MCF 10A (cell line): ENCODE measurements at regions not wholly inside any gene's neighbourhood (a gene's known extent, or its start where the extent isn't known, plus 50 kb on each side); places are given as distances from the start of the nearest gene placed in this dataset.

Experiments
- BruUV-seq: library from RNA; stranded (reverse); fragments of 400-500 nt; replicated peaks from 2 replicates; lab custom pipeline; 2021; lab: Mats Ljungman, UMichigan
- CTCF ChIA-PET: fragments of 300-600 bp; sonication (Branson Sonifier 250); formaldehyde crosslinking; extraction: SDS; loops from one replicate; lab custom pipeline; 2021; ENCODE audit warnings: antibody characterized with exemption, inconsistent platforms; lab: Yijun Ruan, JAX
- POLR2A ChIA-PET: fragments of 300-600, 350-650 bp; sonication (Branson Sonifier 250); formaldehyde crosslinking; extraction: SDS; loops from one replicate; lab custom pipeline; 2020; ENCODE audit warnings: antibody characterized with exemption, inconsistent platforms; lab: Yijun Ruan, JAX
- DNase-seq: peaks from one replicate; pipeline ENCODE4 v3.0.0-alpha.2; 2018; ENCODE audit not compliant: unreplicated experiment
- H3K27ac Mint-ChIP-seq: one replicate; pipeline ENCODE4 v1.8.0; 2022; ENCODE audit warnings: mild to moderate bottlenecking, low read depth, mixed read lengths; ENCODE audit not compliant: unreplicated experiment
- H3K27me3 Mint-ChIP-seq: one replicate; pipeline ENCODE4 v1.8.0; 2022; ENCODE audit warnings: mixed read lengths; ENCODE audit not compliant: insufficient read depth, unreplicated experiment
- H3K36me3 Mint-ChIP-seq: one replicate; pipeline ENCODE4 v1.8.0; 2022; ENCODE audit warnings: mild to moderate bottlenecking, moderate library complexity, mixed read lengths; ENCODE audit not compliant: insufficient read depth, unreplicated experiment
- H3K4me1 Mint-ChIP-seq: one replicate; pipeline ENCODE4 v1.8.0; 2022; ENCODE audit warnings: mixed read lengths; ENCODE audit not compliant: insufficient read depth, unreplicated experiment
- H3K4me3 Mint-ChIP-seq: one replicate; pipeline ENCODE4 v1.8.0; 2022; ENCODE audit warnings: mild to moderate bottlenecking, moderate library complexity, mixed read lengths; ENCODE audit not compliant: unreplicated experiment
- H3K9me3 Mint-ChIP-seq: one replicate; pipeline ENCODE4 v1.8.0; 2022; ENCODE audit warnings: mixed read lengths; ENCODE audit not compliant: unreplicated experiment
- intact Hi-C: fragments of 100-400 bp; cut with micrococcal nuclease; formaldehyde crosslinking; loops from 2 replicates; pipeline ENCODE4 v1.14.1; 2022
- TF ChIP-seq, protein P1 (sequence below): fragments of 200-600 bp; IDR thresholded peaks from one replicate; pipeline ENCODE4 v1.8.0; 2022; ENCODE audit warnings: antibody characterized with exemption, mild to moderate bottlenecking; ENCODE audit not compliant: unreplicated experiment

DNA sequence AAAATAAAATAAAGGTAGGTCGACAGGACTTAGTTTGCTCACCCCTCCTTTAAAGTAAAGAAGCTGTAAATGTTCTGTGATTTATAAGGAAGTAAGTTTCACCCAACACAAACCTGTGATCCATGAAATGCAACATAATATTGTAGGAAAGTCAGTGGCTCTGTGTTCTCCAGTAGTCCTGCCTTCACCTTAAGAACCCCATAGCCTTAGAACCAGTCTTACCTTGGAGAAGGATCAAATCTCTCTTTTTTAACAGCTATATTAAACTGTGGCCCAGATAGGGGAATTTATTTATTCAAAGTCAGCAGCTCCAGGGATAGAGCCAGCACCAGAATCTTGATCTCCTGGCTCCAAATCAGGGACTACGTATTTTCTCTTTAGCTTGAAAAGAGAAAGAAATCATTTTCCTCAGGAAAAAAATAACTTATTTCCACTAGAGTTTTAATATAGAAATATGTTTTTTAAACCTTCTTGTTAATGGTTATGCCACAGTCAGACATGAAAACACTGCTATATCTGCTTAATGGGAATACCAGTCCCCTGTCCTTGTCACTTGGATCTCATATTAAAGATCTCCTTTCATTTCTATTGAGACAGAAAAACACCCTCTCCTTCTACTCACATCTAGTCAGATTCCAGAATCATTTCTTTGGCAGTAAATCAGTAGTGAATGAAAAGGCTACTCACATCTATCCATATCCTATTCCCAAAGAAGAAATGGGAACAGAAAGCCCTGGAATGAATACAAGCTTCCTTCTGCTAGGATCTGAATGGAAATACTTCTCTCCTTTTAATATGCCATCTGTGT, 269.2 kb upstream of the TNC start:
- no peaks in the 10 kb centered on the region for H3K36me3 Mint-ChIP-seq
- H3K4me1 Mint-ChIP-seq, result no peaks in the 10 kb centered on the region
- TF ChIP-seq, protein P1, sequence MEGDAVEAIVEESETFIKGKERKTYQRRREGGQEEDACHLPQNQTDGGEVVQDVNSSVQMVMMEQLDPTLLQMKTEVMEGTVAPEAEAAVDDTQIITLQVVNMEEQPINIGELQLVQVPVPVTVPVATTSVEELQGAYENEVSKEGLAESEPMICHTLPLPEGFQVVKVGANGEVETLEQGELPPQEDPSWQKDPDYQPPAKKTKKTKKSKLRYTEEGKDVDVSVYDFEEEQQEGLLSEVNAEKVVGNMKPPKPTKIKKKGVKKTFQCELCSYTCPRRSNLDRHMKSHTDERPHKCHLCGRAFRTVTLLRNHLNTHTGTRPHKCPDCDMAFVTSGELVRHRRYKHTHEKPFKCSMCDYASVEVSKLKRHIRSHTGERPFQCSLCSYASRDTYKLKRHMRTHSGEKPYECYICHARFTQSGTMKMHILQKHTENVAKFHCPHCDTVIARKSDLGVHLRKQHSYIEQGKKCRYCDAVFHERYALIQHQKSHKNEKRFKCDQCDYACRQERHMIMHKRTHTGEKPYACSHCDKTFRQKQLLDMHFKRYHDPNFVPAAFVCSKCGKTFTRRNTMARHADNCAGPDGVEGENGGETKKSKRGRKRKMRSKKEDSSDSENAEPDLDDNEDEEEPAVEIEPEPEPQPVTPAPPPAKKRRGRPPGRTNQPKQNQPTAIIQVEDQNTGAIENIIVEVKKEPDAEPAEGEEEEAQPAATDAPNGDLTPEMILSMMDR, result no peak
- H3K27me3 Mint-ChIP-seq, result no peaks in the 10 kb centered on the region
- no peak overlapping the region for H3K27ac Mint-ChIP-seq
- no TSS peak for BruUV-seq
- POLR2A ChIA-PET, result no interaction called here
- peaks cover 9% of the 10 kb centered on the region for H3K9me3 Mint-ChIP-seq
- no peak overlapping the region for H3K4me3 Mint-ChIP-seq
- CTCF ChIA-PET, result interaction anchor here (1.1 to 1.5 kb wide), 2 partner anchors 9 to 12 kb away, joined by 4 to 5 read pairs; no protein-coding TSS in a partner anchor
- DNase-seq, result no peak
- intact Hi-C loops, result no loop called here

- POLR2A ChIA-PET, result no interaction called here
- CTCF ChIA-PET, result no interaction called here
Observed at GRCh38 chr9:115391168-115391825, 273.3 kb upstream of the TNC start.

DNA sequence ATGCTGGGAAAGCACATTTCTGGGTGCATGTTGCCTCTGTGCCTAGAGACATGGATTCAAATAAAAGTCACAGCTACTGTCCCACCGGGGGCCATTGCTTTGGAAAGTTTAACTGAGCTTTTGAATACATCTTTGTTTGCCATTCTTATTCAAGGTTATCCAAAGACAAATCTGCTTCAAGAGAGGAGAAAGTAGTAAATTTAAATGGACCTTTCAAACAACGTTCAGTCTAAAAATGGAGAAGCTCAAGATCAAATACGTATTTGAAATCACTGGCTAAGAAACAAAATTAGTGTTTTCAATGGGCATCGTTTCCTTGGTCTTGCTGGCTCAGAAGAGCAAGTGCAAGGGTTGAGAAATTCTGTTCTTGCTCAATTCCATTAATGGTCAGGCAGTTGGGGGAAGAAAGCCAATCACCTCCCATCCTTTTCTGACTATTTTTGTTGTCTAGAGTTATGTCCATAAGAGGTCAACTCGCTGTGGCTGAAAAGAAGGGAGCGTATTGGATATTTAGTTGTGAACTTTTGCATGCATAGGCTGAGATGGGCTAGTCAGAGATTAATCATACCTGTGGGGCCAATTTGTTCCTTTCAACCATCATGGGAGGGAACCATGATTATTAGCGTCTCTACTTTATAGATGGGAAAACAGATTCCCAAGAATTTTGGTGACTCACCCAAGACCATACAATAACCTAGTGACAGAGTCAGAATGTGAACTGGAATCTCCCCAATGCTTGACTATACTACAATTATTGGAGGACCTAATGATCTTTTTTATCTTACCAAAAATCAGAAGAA, 276.2 kb upstream of the TNC start:
- no peaks in the 10 kb centered on the region for H3K27me3 Mint-ChIP-seq
- ChIA-PET POLR2A (interaction anchor here (1.4 kb wide), 1 partner anchor 12 kb away, joined by 3 read pairs; no protein-coding TSS in a partner anchor), CTCF (interaction anchor here (0.7 to 1.6 kb wide), 3 partner anchors 15 to 130 kb away, joined by 3 to 4 read pairs (median 3); no protein-coding TSS in a partner anchor)
- no peaks in the 10 kb centered on the region for H3K36me3 Mint-ChIP-seq
- no peaks in the 10 kb centered on the region for H3K9me3 Mint-ChIP-seq
- peak; percentile 20 for DNase-seq
- H3K4me3 Mint-ChIP-seq, result no peak overlapping the region
- BruUV-seq, result no TSS peak
- H3K27ac Mint-ChIP-seq, result no peak overlapping the region
- TF ChIP-seq, protein P1, result no peak
- intact Hi-C loops, result no loop called here
- peaks cover 5% of the 10 kb centered on the region for H3K4me1 Mint-ChIP-seq

More at GRCh38 chr9:115391168-115391825, 273.3 kb upstream of the TNC start:
- TF ChIP-seq, protein P1, result no peak
- H3K27me3 Mint-ChIP-seq, result no peaks in the 10 kb centered on the region
- no peaks in the 10 kb centered on the region for H3K36me3 Mint-ChIP-seq
- H3K4me3 Mint-ChIP-seq, result no peak overlapping the region
- BruUV-seq, result no TSS peak
- H3K4me1 Mint-ChIP-seq, result peaks cover 5% of the 10 kb centered on the region
- no peak overlapping the region for H3K27ac Mint-ChIP-seq
- no peak for DNase-seq
- H3K9me3 Mint-ChIP-seq, result no peaks in the 10 kb centered on the region
- intact Hi-C loops, result no loop called here
